GM23338 (cell line): ENCODE measurements at regions not wholly inside any gene's neighbourhood (a gene's known extent, or its start where the extent isn't known, plus 50 kb on each side); places are given as distances from the start of the nearest gene placed in this dataset.

Source experiments
- ATAC-seq: fragments of 200-7000 bp; cut with Tn5 transposase; 3 replicates; pipeline ENCODE4 v1.9.1; 2020
- DNase-seq: peaks from one replicate; pipeline ENCODE4 v3.0.0-alpha.2; 2015; ENCODE audit warnings: low spot score
- H2AFZ ChIP-seq: fragments of 200-600 bp; sonication (generic); 2 replicates; pipeline ENCODE4 v1.8.0; 2016; ENCODE audit warnings: antibody characterized with exemption, mild to moderate bottlenecking, moderate library complexity
- H3F3A ChIP-seq: fragments of 200-600 bp; sonication (generic); replicated peaks from 2 replicates; pipeline ENCODE4 v1.8.0; 2017; ENCODE audit warnings: antibody characterized with exemption, mixed run types, low read depth
- H3K27ac ChIP-seq: fragments of 200-600 bp; sonication (generic); 2 replicates; pipeline ENCODE4 v1.6.1; 2016; ENCODE audit warnings: low read depth
- H3K27me3 ChIP-seq: fragments of 200-600 bp; sonication (generic); 2 replicates; pipeline ENCODE4 v1.8.0; 2016; ENCODE audit warnings: mild to moderate bottlenecking, mixed run types, moderate library complexity; ENCODE audit not compliant: insufficient read depth
- H3K36me3 ChIP-seq: fragments of 200-600 bp; sonication (generic); 2 replicates; pipeline ENCODE4 v1.8.0; 2016; ENCODE audit warnings: mild to moderate bottlenecking; ENCODE audit not compliant: insufficient read depth
- H3K4me1 ChIP-seq: fragments of 200-600 bp; sonication (generic); 2 replicates; pipeline ENCODE4 v1.8.0; 2016; ENCODE audit warnings: mild to moderate bottlenecking, moderate library complexity; ENCODE audit not compliant: insufficient read depth
- H3K4me2 ChIP-seq: fragments of 200-600 bp; sonication (generic); 2 replicates; pipeline ENCODE4 v1.7.1; 2017; ENCODE audit warnings: mixed run types
- H3K4me3 ChIP-seq: fragments of 200-600 bp; sonication (generic); 2 replicates; pipeline ENCODE4 v1.6.1; 2016; ENCODE audit warnings: mixed run types
- H3K79me2 ChIP-seq: fragments of 200-600 bp; sonication (generic); replicated peaks from 2 replicates; pipeline ENCODE4 v1.8.0; 2017; ENCODE audit warnings: mild to moderate bottlenecking; ENCODE audit not compliant: insufficient read depth
- H3K9me2 ChIP-seq: fragments of 200-600 bp; sonication (generic); 2 replicates; pipeline ENCODE4 v1.8.0; 2017; ENCODE audit not compliant: insufficient read depth
- H4K20me1 ChIP-seq: fragments of 200-600 bp; sonication (generic); replicated peaks from 2 replicates; pipeline ENCODE4 v1.8.0; 2017; ENCODE audit warnings: mild to moderate bottlenecking; ENCODE audit not compliant: insufficient read depth
- H3K27ac Mint-ChIP-seq: 2 replicates; pipeline ENCODE4 v1.8.0; 2020; ENCODE audit warnings: inconsistent platforms, mild to moderate bottlenecking, moderate library complexity, mixed read lengths
- H3K27me3 Mint-ChIP-seq: 3 replicates; pipeline ENCODE4 v1.8.0; 2022; ENCODE audit warnings: low read depth, mild to moderate bottlenecking, moderate library complexity, mixed read lengths, inconsistent platforms; ENCODE audit not compliant: insufficient read depth, poor library complexity
- H3K36me3 Mint-ChIP-seq: 3 replicates; pipeline ENCODE4 v1.8.0; 2021; ENCODE audit warnings: low read depth, mild to moderate bottlenecking, inconsistent platforms, moderate library complexity, mixed read lengths
- H3K4me1 Mint-ChIP-seq: 3 replicates; pipeline ENCODE4 v1.8.0; 2020; ENCODE audit warnings: mild to moderate bottlenecking, inconsistent platforms, mixed read lengths
- H3K4me3 Mint-ChIP-seq: 3 replicates; pipeline ENCODE4 v1.8.0; 2021; ENCODE audit warnings: moderate library complexity, mild to moderate bottlenecking, inconsistent platforms, mixed read lengths
- H3K9me3 Mint-ChIP-seq: 3 replicates; pipeline ENCODE4 v1.8.0; 2020; ENCODE audit warnings: moderate library complexity, mild to moderate bottlenecking, inconsistent platforms, mixed read lengths
- CREB1 ChIP-seq: fragments of 250-450 bp; sonication (Bioruptor Pico); IDR thresholded peaks from 2 replicates; pipeline ENCODE4 v1.5.0; 2020; ENCODE audit warnings: low read depth, mild to moderate bottlenecking, moderate library complexity
- CTCF ChIP-seq, 2 experiments: fragments of 200-600 bp in 1 of 2; sonication (generic) in 1 of 2; conservative IDR thresholded peaks; 2 replicates each; pipeline versions ENCODE4 v1.5.1 to v1.6.1; 2016 to 2017; ENCODE audit warnings: antibody characterized with exemption in 2 of 2, low read depth in 2 of 2, mild to moderate bottlenecking in 2 of 2, moderate library complexity in 1 of 2
- ETS1 ChIP-seq: IDR thresholded peaks from 2 replicates; pipeline ENCODE4 v1.6.1; 2016; ENCODE audit warnings: antibody characterized with exemption
- EZH2 ChIP-seq: fragments of 200-600 bp; sonication (generic); IDR thresholded peaks from one replicate; pipeline ENCODE4 v1.8.0; 2017; ENCODE audit warnings: antibody characterized with exemption, mild to moderate bottlenecking, low read depth; ENCODE audit not compliant: unreplicated experiment
- EZH2phosphoT487 ChIP-seq: fragments of 200-600 bp; sonication (generic); IDR thresholded peaks from one replicate; pipeline ENCODE4 v1.8.1; 2018; ENCODE audit warnings: antibody characterized with exemption; ENCODE audit not compliant: unreplicated experiment
- JUNB ChIP-seq: IDR thresholded peaks from one replicate; pipeline ENCODE4 v1.6.1; 2016; ENCODE audit warnings: antibody characterized with exemption; ENCODE audit not compliant: unreplicated experiment
- NANOG ChIP-seq: IDR thresholded peaks from 2 replicates; pipeline ENCODE4 v1.6.1; 2016; ENCODE audit warnings: antibody characterized with exemption, borderline replicate concordance
- POLR2AphosphoS5 ChIP-seq: IDR thresholded peaks from 2 replicates; pipeline ENCODE4 v1.6.1; 2016; ENCODE audit warnings: antibody characterized with exemption, low read depth
- REST ChIP-seq: IDR thresholded peaks from one replicate; pipeline ENCODE4 v1.6.1; 2018; ENCODE audit warnings: antibody characterized with exemption; ENCODE audit not compliant: unreplicated experiment
- STAT1 ChIP-seq: IDR thresholded peaks from one replicate; pipeline ENCODE4 v1.6.1; 2016; ENCODE audit warnings: antibody characterized with exemption; ENCODE audit not compliant: unreplicated experiment
- ZNF114 ChIP-seq: fragments of 250-450 bp; sonication (Bioruptor Pico); IDR thresholded peaks from 2 replicates; pipeline ENCODE4 v1.5.0; 2020; ENCODE audit warnings: mild to moderate bottlenecking, moderate library complexity
- ZNF331 ChIP-seq: fragments of 250-450 bp; sonication (Bioruptor Pico); IDR thresholded peaks from 2 replicates; pipeline ENCODE4 v1.5.0; 2020; ENCODE audit warnings: low read depth, mild to moderate bottlenecking, moderate library complexity
- ZNF462 ChIP-seq: fragments of 250-450 bp; sonication (Bioruptor Pico); IDR thresholded peaks from 2 replicates; pipeline ENCODE4 v1.5.0; 2020; ENCODE audit warnings: mild to moderate bottlenecking, moderate library complexity

- TF ChIP-seq REST = no peak
- no peak for TF ChIP-seq EZH2
- no peak for TF ChIP-seq CREB1 (CRISPR knock-in tag)
These were observed 628.6 kb upstream of the ID2 start (continued) for GRCh38 chr2:8053216-8053615.

GRCh38 chr2:8054070-8054469, 627.8 kb upstream of the ID2 start:
- H3K27ac ChIP-seq = no peak overlapping the region
- Mint-ChIP-seq H3K27ac (no peak overlapping the region), H3K4me1 (no peaks in the 10 kb centered on the region), H3K27me3 (no peaks in the 10 kb centered on the region), H3K4me3 (no peak overlapping the region), H3K9me3 (peaks cover 13% of the 10 kb centered on the region; the same call in 2 of the 3 replicates), H3K36me3 (peaks cover 10% of the 10 kb centered on the region; the same call in 2 of the 3 replicates)
- no peaks in the 10 kb centered on the region for H3K27me3 ChIP-seq
- H2AFZ ChIP-seq = no peak overlapping the region
- H3K36me3 ChIP-seq = no peaks in the 10 kb centered on the region
- H3K4me1 ChIP-seq = no peaks in the 10 kb centered on the region
- H3K79me2 ChIP-seq = no peaks in the 10 kb centered on the region
- no peak overlapping the region for H3K4me3 ChIP-seq
- H3K4me2 ChIP-seq = no peak overlapping the region
- no peaks in the 10 kb centered on the region for H4K20me1 ChIP-seq
- H3K9me2 ChIP-seq = peaks cover 3% of the 10 kb centered on the region; the same call in 1 of the 2 replicates
- H3F3A ChIP-seq = no peaks in the 10 kb centered on the region
- ATAC-seq (no peak), DNase-seq (no peak)
- TF ChIP-seq EZH2phosphoT487 (no peak), EZH2 (no peak), NANOG (no peak), ZNF462 (no peak), ZNF331 (CRISPR knock-in tag) (no peak), CTCF (conservative IDR thresholded peaks at IDR 0.05; ENCODE audit: low read depth in 2 of 2) (no peak), ZNF114 (CRISPR knock-in tag) (no peak), CREB1 (CRISPR knock-in tag) (no peak), ETS1 (no peak), STAT1 (no peak), JUNB (no peak), POLR2AphosphoS5 (no peak)
